ENCODE measurements at regions not wholly inside any gene's neighbourhood (a gene's known extent, or its start where the extent isn't known, plus 50 kb on each side); places are given as distances from the start of the nearest gene placed in this dataset.
"Not testable (repeated sequence)": the region's sequence is repeated elsewhere in the genome, so short reads cannot be mapped to it uniquely, and the experiment has no call there.

GRCh38 chrX:35339796-35340195 lies 397.2 kb downstream of the FAM47B start:
- Histone ChIP-seq H3K4me1 (ENCODE audit: control insufficient read depth, insufficient read depth, low read length) (no peaks in the 10 kb centered on the region), H3K36me3 (ENCODE audit: control insufficient read depth, insufficient read depth, low read length) (no peaks in the 10 kb centered on the region), H3K27me3 (ENCODE audit: control insufficient read depth, insufficient read depth, low read length) (no peaks in the 10 kb centered on the region), H3K4me3 (ENCODE audit: low read length) (no peak overlapping the region), H3K27ac (ENCODE audit: low read length) (no peak overlapping the region), H3K9me3 (ENCODE audit: control insufficient read depth, low read depth, low read length) (no peaks in the 10 kb centered on the region)
- no peak for DNase-seq
- WGBS (ENCODE audit: insufficient coverage, low lambda C conversion rate) = no CpG with 5 or more reads among the region's 3 CpGs

GRCh38 chrX:35340465-35340864 lies 397.9 kb downstream of the FAM47B start:
- Histone ChIP-seq H3K4me3 (ENCODE audit: low read length) (no peak overlapping the region), H3K9me3 (ENCODE audit: control insufficient read depth, low read depth, low read length) (no peaks in the 10 kb centered on the region), H3K27ac (ENCODE audit: low read length) (no peak overlapping the region), H3K27me3 (ENCODE audit: control insufficient read depth, insufficient read depth, low read length) (no peaks in the 10 kb centered on the region), H3K36me3 (ENCODE audit: control insufficient read depth, insufficient read depth, low read length) (no peaks in the 10 kb centered on the region), H3K4me1 (ENCODE audit: control insufficient read depth, insufficient read depth, low read length) (no peaks in the 10 kb centered on the region)
- WGBS (ENCODE audit: insufficient coverage, low lambda C conversion rate) = no CpG with 5 or more reads among the region's 1 CpG
- DNase-seq = no peak

- Histone ChIP-seq H3K27ac (ENCODE audit: low read length) (no peak overlapping the region), H3K4me3 (ENCODE audit: low read length) (no peak overlapping the region), H3K9me3 (ENCODE audit: control insufficient read depth, low read depth, low read length) (no peaks in the 10 kb centered on the region), H3K36me3 (ENCODE audit: control insufficient read depth, insufficient read depth, low read length) (no peaks in the 10 kb centered on the region), H3K4me1 (ENCODE audit: control insufficient read depth, insufficient read depth, low read length) (no peaks in the 10 kb centered on the region), H3K27me3 (ENCODE audit: control insufficient read depth, insufficient read depth, low read length) (no peaks in the 10 kb centered on the region)
- no peak for DNase-seq
- no CpG with 5 or more reads among the region's 1 CpG for WGBS (ENCODE audit: insufficient coverage, low lambda C conversion rate)
These were observed 408.6 kb downstream of the FAM47B start for GRCh38 chrX:35351212-35351611.

- Histone ChIP-seq H3K36me3 (ENCODE audit: control insufficient read depth, insufficient read depth, low read length) (no peaks in the 10 kb centered on the region), H3K27me3 (ENCODE audit: control insufficient read depth, insufficient read depth, low read length) (no peaks in the 10 kb centered on the region), H3K4me1 (ENCODE audit: control insufficient read depth, insufficient read depth, low read length) (no peaks in the 10 kb centered on the region), H3K4me3 (ENCODE audit: low read length) (no peak overlapping the region), H3K9me3 (ENCODE audit: control insufficient read depth, low read depth, low read length) (no peaks in the 10 kb centered on the region), H3K27ac (ENCODE audit: low read length) (no peak overlapping the region)
- no peak for DNase-seq
- WGBS (ENCODE audit: insufficient coverage, low lambda C conversion rate) = no CpG with 5 or more reads among the region's 5 CpGs
These were observed 409.3 kb downstream of the FAM47B start for GRCh38 chrX:35351795-35352483.

- Histone ChIP-seq H3K4me1 (ENCODE audit: control insufficient read depth, insufficient read depth, low read length) (no peaks in the 10 kb centered on the region), H3K27me3 (ENCODE audit: control insufficient read depth, insufficient read depth, low read length) (no peaks in the 10 kb centered on the region), H3K4me3 (ENCODE audit: low read length) (no peak overlapping the region), H3K36me3 (ENCODE audit: control insufficient read depth, insufficient read depth, low read length) (no peaks in the 10 kb centered on the region), H3K27ac (ENCODE audit: low read length) (no peak overlapping the region), H3K9me3 (ENCODE audit: control insufficient read depth, low read depth, low read length) (no peaks in the 10 kb centered on the region)
- WGBS (ENCODE audit: insufficient coverage, low lambda C conversion rate) = no CpG with 5 or more reads among the region's 3 CpGs
- no peak for DNase-seq
These were observed 415.1 kb downstream of the FAM47B start for GRCh38 chrX:35357656-35358055.

- H3K36me3 ChIP-seq (ENCODE audit: control insufficient read depth, insufficient read depth, low read length) = no peaks in the 10 kb centered on the region
- H3K27ac ChIP-seq (ENCODE audit: low read length) = no peak overlapping the region
- no peaks in the 10 kb centered on the region for H3K9me3 ChIP-seq (ENCODE audit: control insufficient read depth, low read depth, low read length)
- H3K4me3 ChIP-seq (ENCODE audit: low read length) = no peak overlapping the region
- no CpG with 5 or more reads among the region's 4 CpGs for WGBS (ENCODE audit: insufficient coverage, low lambda C conversion rate)
- H3K27me3 ChIP-seq (ENCODE audit: control insufficient read depth, insufficient read depth, low read length) = no peaks in the 10 kb centered on the region
- DNase-seq = no peak
- no peaks in the 10 kb centered on the region for H3K4me1 ChIP-seq (ENCODE audit: control insufficient read depth, insufficient read depth, low read length)
These were observed 420.3 kb downstream of the FAM47B start for GRCh38 chrX:35362866-35363265.

GRCh38 chrX:35374116-35374515 lies 424.0 kb upstream of the MAGEB16 start:
- WGBS (ENCODE audit: insufficient coverage, low lambda C conversion rate) = no CpG with 5 or more reads among the region's 1 CpG
- Histone ChIP-seq H3K27ac (ENCODE audit: low read length) (no peak overlapping the region), H3K9me3 (ENCODE audit: control insufficient read depth, low read depth, low read length) (no peaks in the 10 kb centered on the region), H3K4me3 (ENCODE audit: low read length) (no peak overlapping the region), H3K36me3 (ENCODE audit: control insufficient read depth, insufficient read depth, low read length) (no peaks in the 10 kb centered on the region), H3K27me3 (ENCODE audit: control insufficient read depth, insufficient read depth, low read length) (no peaks in the 10 kb centered on the region), H3K4me1 (ENCODE audit: control insufficient read depth, insufficient read depth, low read length) (no peaks in the 10 kb centered on the region)
- no peak for DNase-seq

GRCh38 chrX:35380808-35381700 lies 417.1 kb upstream of the MAGEB16 start:
- Histone ChIP-seq H3K4me1 (ENCODE audit: control insufficient read depth, insufficient read depth, low read length) (no peaks in the 10 kb centered on the region), H3K9me3 (ENCODE audit: control insufficient read depth, low read depth, low read length) (no peaks in the 10 kb centered on the region), H3K27me3 (ENCODE audit: control insufficient read depth, insufficient read depth, low read length) (no peaks in the 10 kb centered on the region), H3K4me3 (ENCODE audit: low read length) (no peak overlapping the region), H3K36me3 (ENCODE audit: control insufficient read depth, insufficient read depth, low read length) (no peaks in the 10 kb centered on the region), H3K27ac (ENCODE audit: low read length) (no peak overlapping the region)
- WGBS (ENCODE audit: insufficient coverage, low lambda C conversion rate) = no CpG with 5 or more reads among the region's 6 CpGs
- DNase-seq = peak; percentile 3

GRCh38 chrX:35381709-35382108 lies 416.4 kb upstream of the MAGEB16 start:
- not testable (repeated sequence) for H3K4me1 ChIP-seq (ENCODE audit: control insufficient read depth, insufficient read depth, low read length); H3K27ac ChIP-seq (ENCODE audit: low read length); H3K9me3 ChIP-seq (ENCODE audit: control insufficient read depth, low read depth, low read length); DNase-seq; H3K27me3 ChIP-seq (ENCODE audit: control insufficient read depth, insufficient read depth, low read length); H3K4me3 ChIP-seq (ENCODE audit: low read length); H3K36me3 ChIP-seq (ENCODE audit: control insufficient read depth, insufficient read depth, low read length)
- no CpG with 5 or more reads among the region's 3 CpGs for WGBS (ENCODE audit: insufficient coverage, low lambda C conversion rate)

GRCh38 chrX:35382966-35383365 lies 415.2 kb upstream of the MAGEB16 start:
- no peak for DNase-seq
- H3K36me3 ChIP-seq (ENCODE audit: control insufficient read depth, insufficient read depth, low read length) = no peaks in the 10 kb centered on the region
- H3K9me3 ChIP-seq (ENCODE audit: control insufficient read depth, low read depth, low read length) = no peaks in the 10 kb centered on the region
- WGBS (ENCODE audit: insufficient coverage, low lambda C conversion rate) = no CpG with 5 or more reads among the region's 4 CpGs
- H3K27ac ChIP-seq (ENCODE audit: low read length) = no peak overlapping the region
- H3K27me3 ChIP-seq (ENCODE audit: control insufficient read depth, insufficient read depth, low read length) = no peaks in the 10 kb centered on the region
- H3K4me3 ChIP-seq (ENCODE audit: low read length) = no peak overlapping the region
- no peaks in the 10 kb centered on the region for H3K4me1 ChIP-seq (ENCODE audit: control insufficient read depth, insufficient read depth, low read length)
